OCI-LY3 (cell line): ENCODE measurements at regions not wholly inside any gene's neighbourhood (a gene's known extent, or its start where the extent isn't known, plus 50 kb on each side); places are given as distances from the start of the nearest gene placed in this dataset.
"Not testable (repeated sequence)": the region's sequence is repeated elsewhere in the genome, so short reads cannot be mapped to it uniquely, and the experiment has no call there.

Experiments
- CTCF ChIP-seq: fragments of 200-600, 300-600 bp; sonication (generic); IDR thresholded peaks from 2 replicates; pipeline ENCODE4 v1.5.1; 2014; ENCODE audit warnings: antibody characterized with exemption, low read length, low read depth
- EZH2phosphoT487 ChIP-seq: fragments of 200-600 bp; shearing (Covaris generic); IDR thresholded peaks from 2 replicates; pipeline ENCODE4 v1.6.1; 2018; ENCODE audit warnings: antibody characterized with exemption, mixed run types, low read depth

DNA sequence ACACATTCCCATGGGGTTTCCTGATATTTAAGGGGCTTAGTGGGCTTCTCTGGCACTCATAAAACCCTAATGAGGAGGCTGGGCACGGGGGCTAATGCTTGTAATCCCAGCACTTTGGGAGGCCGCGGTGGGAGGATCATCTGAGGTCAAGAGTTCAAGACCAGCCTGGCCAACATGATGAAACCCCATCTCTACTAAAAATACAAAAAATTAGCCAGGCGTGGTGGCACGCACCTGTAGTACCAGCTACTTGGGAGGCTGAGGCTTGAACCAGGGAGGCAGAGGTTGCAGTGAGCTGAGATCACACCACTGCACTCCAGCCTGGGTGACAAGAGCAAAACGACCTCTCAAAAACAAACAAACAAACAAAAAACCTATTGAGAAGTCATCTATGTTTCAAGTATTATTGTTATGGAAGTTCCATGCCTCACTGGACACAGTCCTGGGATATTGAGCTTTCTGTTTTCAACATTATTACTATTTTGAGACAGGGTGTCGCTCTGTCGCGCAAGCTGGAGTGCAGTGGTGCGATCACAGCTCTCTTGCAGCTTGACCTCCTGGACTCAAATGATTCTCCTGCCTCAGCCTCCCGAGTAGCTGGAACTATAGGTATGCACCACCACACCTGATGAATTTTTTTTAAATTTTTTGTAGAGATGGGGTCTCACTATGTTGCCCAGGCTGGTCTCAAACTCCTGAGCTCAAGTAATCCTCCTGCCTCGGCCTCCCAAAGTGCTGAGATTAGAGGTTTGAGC lies 297.9 kb downstream of the GOLGA6L6 start:
- TF ChIP-seq CTCF, EZH2phosphoT487: not testable (repeated sequence)
